IMR-90 (cell line): ENCODE measurements at regions not wholly inside any gene's neighbourhood (a gene's known extent, or its start where the extent isn't known, plus 50 kb on each side); places are given as distances from the start of the nearest gene placed in this dataset.

Experiments used
- ATAC-seq: fragments of 200-7000 bp; cut with Tn5 transposase; 2 replicates; pipeline ENCODE4 v1.9.1; 2020; ENCODE audit warnings: low read depth, mild to moderate bottlenecking, moderate library complexity
- BruUV-seq: library from RNA; stranded (reverse); fragments of 400-500 nt; replicated peaks from 2 replicates; lab custom pipeline; 2021; lab: Mats Ljungman, UMichigan
- CTCF ChIA-PET: fragments of 300-600 bp; formaldehyde crosslinking; extraction: SDS; loops from one replicate; lab custom pipeline; 2021; ENCODE audit warnings: antibody characterized with exemption; lab: Yijun Ruan, JAX
- POLR2A ChIA-PET: fragments of 300-600 bp; sonication (Branson Sonifier 250); formaldehyde crosslinking; loops from one replicate; lab custom pipeline; 2022; ENCODE audit warnings: antibody characterized with exemption; ENCODE audit not compliant: unreplicated experiment; lab: Charles Lee
- DNase-seq: peaks from one replicate; pipeline ENCODE4 v3.0.0; 2013
- H2AFZ ChIP-seq: replicated peaks from 2 replicates; pipeline ENCODE3; 2013; ENCODE audit warnings: low read length, mild to moderate bottlenecking; ENCODE audit not compliant: poor library complexity
- H2AK5ac ChIP-seq: 2 replicates; pipeline ENCODE4 v1.6.1; 2013; ENCODE audit warnings: low read depth, low read length, inconsistent platforms
- H2AK9ac ChIP-seq: replicated peaks from 2 replicates; pipeline ENCODE3; 2013; ENCODE audit warnings: mild to moderate bottlenecking, low read depth, low read length, moderate library complexity; ENCODE audit not compliant: poor library complexity
- H2BK120ac ChIP-seq: 2 replicates; pipeline ENCODE4 v1.6.1; 2013; ENCODE audit warnings: low read depth, low read length, inconsistent platforms
- H2BK15ac ChIP-seq: 3 replicates; pipeline ENCODE4 v1.6.1; 2013; ENCODE audit warnings: low read depth, low read length, inconsistent platforms
- H2BK20ac ChIP-seq: 2 replicates; pipeline ENCODE4 v1.6.1; 2013; ENCODE audit warnings: low read depth, mild to moderate bottlenecking, inconsistent platforms, low read length, moderate library complexity
- H2BK5ac ChIP-seq: 2 replicates; pipeline ENCODE4 v1.6.1; 2013; ENCODE audit warnings: mild to moderate bottlenecking, low read depth, low read length, inconsistent platforms; ENCODE audit not compliant: poor library complexity, severe bottlenecking
- H3K14ac ChIP-seq: replicated peaks from 2 replicates; pipeline ENCODE4 v1.6.1; 2013; ENCODE audit warnings: low read depth, low read length, inconsistent platforms
- H3K18ac ChIP-seq: 2 replicates; pipeline ENCODE4 v1.6.1; 2013; ENCODE audit warnings: low read depth, low read length, control low read depth
- H3K23ac ChIP-seq: 2 replicates; pipeline ENCODE4 v1.6.1; 2013; ENCODE audit warnings: low read depth, low read length, inconsistent platforms
- H3K27ac ChIP-seq: 2 replicates; pipeline ENCODE4 v1.5.1; 2013; ENCODE audit warnings: mild to moderate bottlenecking, control low read depth, low read length; ENCODE audit not compliant: insufficient read depth
- H3K27me3 ChIP-seq: 2 replicates; pipeline ENCODE4 v1.6.1; 2013; ENCODE audit warnings: low read length; ENCODE audit not compliant: control insufficient read depth, insufficient read depth
- H3K36me3 ChIP-seq: 2 replicates; pipeline ENCODE4 v1.6.1; 2013; ENCODE audit warnings: low read length, mixed read lengths; ENCODE audit not compliant: control insufficient read depth, insufficient read depth
- H3K4ac ChIP-seq: 2 replicates; pipeline ENCODE4 v1.6.1; 2013; ENCODE audit warnings: low read depth, low read length, inconsistent platforms
- H3K4me1 ChIP-seq: 2 replicates; pipeline ENCODE4 v1.6.1; 2013; ENCODE audit warnings: low read length, mixed read lengths; ENCODE audit not compliant: control insufficient read depth, insufficient read depth
- H3K4me2 ChIP-seq: 2 replicates; pipeline ENCODE4 v1.6.1; 2013; ENCODE audit warnings: low read depth, mild to moderate bottlenecking, control low read depth, low read length, moderate library complexity
- H3K4me3 ChIP-seq: 2 replicates; pipeline ENCODE4 v1.5.1; 2013; ENCODE audit warnings: low read depth, mild to moderate bottlenecking, control low read depth, low read length, moderate library complexity; ENCODE audit not compliant: insufficient read depth
- H3K56ac ChIP-seq: 2 replicates; pipeline ENCODE4 v1.6.1; 2013; ENCODE audit warnings: low read length, inconsistent platforms; ENCODE audit not compliant: insufficient read depth; ENCODE audit errors: extremely low read depth
- H3K79me1 ChIP-seq, 2 experiments: 2 replicates each; pipeline ENCODE4 v1.6.1; 2013; ENCODE audit warnings: low read length in 2 of 2, inconsistent platforms in 1 of 2, low read depth in 1 of 2
- H3K9ac ChIP-seq: 2 replicates; pipeline ENCODE4 v1.6.1; 2013; ENCODE audit warnings: low read depth, low read length, control low read depth
- H3K9me1 ChIP-seq: 2 replicates; pipeline ENCODE4 v1.6.1; 2013; ENCODE audit warnings: low read length, inconsistent platforms; ENCODE audit not compliant: insufficient read depth
- H3K9me3 ChIP-seq: 2 replicates; pipeline ENCODE4 v1.6.1; 2013; ENCODE audit warnings: low read length; ENCODE audit not compliant: control insufficient read depth, insufficient read depth
- H4K20me1 ChIP-seq: 2 replicates; pipeline ENCODE4 v1.6.1; 2013; ENCODE audit warnings: low read length, inconsistent platforms; ENCODE audit not compliant: insufficient read depth
- H4K5ac ChIP-seq: 2 replicates; pipeline ENCODE4 v1.6.1; 2013; ENCODE audit warnings: mild to moderate bottlenecking, low read depth, low read length, control low read depth
- H4K8ac ChIP-seq, 2 experiments: 2 replicates each; pipeline ENCODE4 v1.6.1; 2013; ENCODE audit warnings: low read depth in 2 of 2, low read length in 2 of 2, control low read depth in 1 of 2, inconsistent platforms in 1 of 2
- H4K91ac ChIP-seq: 2 replicates; pipeline ENCODE4 v1.6.1; 2013; ENCODE audit warnings: low read depth, low read length, inconsistent platforms; ENCODE audit not compliant: insufficient read depth
- CHD1 ChIP-seq: IDR thresholded peaks from 2 replicates; pipeline ENCODE4 v1.6.1; 2012; ENCODE audit warnings: low read depth, low read length, improper control_type of control experiment
- CTCF ChIP-seq: conservative IDR thresholded peaks from 2 replicates; pipeline ENCODE4 v1.5.1; 2012; ENCODE audit warnings: mild to moderate bottlenecking, low read depth, low read length, improper control_type of control experiment
- POLR2A ChIP-seq: IDR thresholded peaks from 2 replicates; pipeline ENCODE4 v1.6.1; 2012; ENCODE audit warnings: mild to moderate bottlenecking, low read depth, low read length
- RAD21 ChIP-seq: IDR thresholded peaks from 2 replicates; pipeline ENCODE4 v1.6.1; 2012; ENCODE audit warnings: low read length, improper control_type of control experiment
- RCOR1 ChIP-seq: IDR thresholded peaks from 2 replicates; pipeline ENCODE4 v1.6.1; 2012; ENCODE audit warnings: mild to moderate bottlenecking, low read length, improper control_type of control experiment; ENCODE audit not compliant: insufficient replicate concordance
- WGBS, 2 experiments: methylation state at CpG; one replicate each; pipeline versions ENCODE4 v1.1.5 to v1.1.7; 2013; ENCODE audit warnings: missing lambda C conversion rate in 2 of 2; ENCODE audit not compliant: insufficient read length in 1 of 2; ENCODE audit errors: extremely low coverage in 2 of 2; 5-methylcytosine and 5-hydroxymethylcytosine counted together
- dilution Hi-C: fragments of 300-500 bp; cut with HindIII; formaldehyde crosslinking; loops from one replicate; pipeline ENCODE4 v1.14.3; 2018; ENCODE audit warnings: low sequenced_read_pairs; ENCODE audit not compliant: unreplicated experiment
- in situ Hi-C: fragments of 300-500 bp; cut with MboI; formaldehyde crosslinking; loops from 3 replicates; pipeline ENCODE4 v1.14.3; 2019; ENCODE audit warnings: low sequenced_read_pairs, inconsistent platforms, mixed read lengths
- intact Hi-C: fragments of 100-400 bp; cut with micrococcal nuclease; formaldehyde crosslinking; loops from 2 replicates; pipeline ENCODE4 v1.10.0; 2022

GRCh38 chr6:104527761-104528415 lies 331.8 kb downstream of the HACE1 start:
- Histone ChIP-seq H4K20me1 (no peaks in the 10 kb centered on the region), H3K4me2 (no peak overlapping the region), H4K91ac (no peak overlapping the region), H3K27me3 (peaks cover 8% of the 10 kb centered on the region; the same call in 1 of the 2 replicates), H3K9ac (no peak overlapping the region), H2BK15ac (no peak overlapping the region), H3K27ac (no peak overlapping the region), H2BK120ac (no peak overlapping the region), H3K9me1 (no peaks in the 10 kb centered on the region), H3K18ac (no peak overlapping the region), H3K14ac (no peak overlapping the region), H2BK20ac (no peak overlapping the region), H3K56ac (no peak overlapping the region), H3K23ac (no peak overlapping the region), H3K4ac (no peak overlapping the region), H2BK5ac (no peak overlapping the region), H3K9me3 (no peaks in the 10 kb centered on the region), H2AFZ (no peak overlapping the region), H3K79me1 (no peaks in the 10 kb centered on the region), H4K8ac (no peak overlapping the region), H3K4me1 (no peaks in the 10 kb centered on the region), H2AK9ac (no peak overlapping the region), H4K5ac (no peak overlapping the region), H2AK5ac (no peak overlapping the region), H3K4me3 (no peak overlapping the region), H3K36me3 (no peaks in the 10 kb centered on the region)
- BruUV-seq = no TSS peak
- DNase-seq = no peak
- peak; percentile 25; the same call in 1 of the 2 replicates for ATAC-seq
- POLR2A ChIA-PET = no interaction called here
- dilution Hi-C loops (no loop called here), intact Hi-C loops (loop anchor here (5.0 kb wide), 1 partner anchor 244 kb away; no protein-coding TSS in a partner anchor), in situ Hi-C loops (no loop called here)
- WGBS, 2 experiments = 90% methylated on average over 2 of the region's 10 CpGs; no CpG with 5 or more reads in 1 of the 2 experiments
- CTCF ChIA-PET = interaction anchor here (1.2 to 2.2 kb wide), 3 partner anchors 11 to 21 kb away, joined by 3 to 8 read pairs (median 4); no protein-coding TSS in a partner anchor
- TF ChIP-seq CTCF (peak; percentile 31; the same call in 1 of the 2 replicates), RAD21 (no peak; the same call in 1 of the 2 replicates), RCOR1 (no peak), POLR2A (no peak), CHD1 (no peak)
